MM.1S (cell line): ENCODE measurements at regions not wholly inside any gene's neighbourhood (a gene's known extent, or its start where the extent isn't known, plus 50 kb on each side); places are given as distances from the start of the nearest gene placed in this dataset.
"Not testable (repeated sequence)": the region's sequence is repeated elsewhere in the genome, so short reads cannot be mapped to it uniquely, and the experiment has no call there.

Source experiments
- DNase-seq: peaks from one replicate; pipeline ENCODE4 v3.0.0-alpha.2; 2015
- H2AFZ ChIP-seq: fragments of 300-600 bp; sonication (generic); 2 replicates; pipeline ENCODE4 v1.6.0; 2016; ENCODE audit warnings: antibody characterized with exemption, low read length
- H3F3A ChIP-seq: fragments of 300-600 bp; sonication (generic); 2 replicates; pipeline ENCODE4 v1.6.1; 2016; ENCODE audit warnings: mild to moderate bottlenecking, antibody characterized with exemption, low read length, moderate library complexity, mixed read lengths; ENCODE audit not compliant: insufficient read depth
- H3K27ac ChIP-seq: fragments of 300-600 bp; sonication (generic); 2 replicates; pipeline ENCODE4 v1.5.1; 2016; ENCODE audit warnings: mild to moderate bottlenecking, low read length
- H3K27me3 ChIP-seq: fragments of 300-600 bp; sonication (generic); replicated peaks from 2 replicates; pipeline ENCODE4 v1.6.0; 2016; ENCODE audit warnings: low read length; ENCODE audit not compliant: insufficient read depth
- H3K36me3 ChIP-seq: fragments of 300-600 bp; sonication (generic); replicated peaks from 2 replicates; pipeline ENCODE4 v1.6.1; 2016; ENCODE audit warnings: mild to moderate bottlenecking, low read length, mixed read lengths; ENCODE audit not compliant: insufficient read depth
- H3K4me1 ChIP-seq: fragments of 300-600 bp; sonication (generic); 2 replicates; pipeline ENCODE4 v1.6.1; 2016; ENCODE audit warnings: low read length, mixed read lengths
- H3K4me2 ChIP-seq: fragments of 300-600 bp; sonication (generic); 2 replicates; pipeline ENCODE4 v1.6.0; 2016; ENCODE audit warnings: low read depth, low read length
- H3K4me3 ChIP-seq: fragments of 300-600 bp; sonication (generic); 2 replicates; pipeline ENCODE4 v1.5.1; 2016; ENCODE audit warnings: low read length, mixed read lengths
- H3K79me2 ChIP-seq: fragments of 300-600 bp; sonication (generic); 2 replicates; pipeline ENCODE4 v1.6.1; 2016; ENCODE audit warnings: mixed run types, low read length, mixed read lengths
- H3K9ac ChIP-seq: fragments of 300-600 bp; sonication (generic); 2 replicates; pipeline ENCODE4 v1.6.1; 2016; ENCODE audit warnings: low read length, mixed read lengths
- H3K9me2 ChIP-seq: fragments of 300-600 bp; sonication (generic); replicated peaks from 2 replicates; pipeline ENCODE4 v1.6.1; 2016; ENCODE audit warnings: mild to moderate bottlenecking, low read length, mixed read lengths; ENCODE audit not compliant: insufficient read depth
- H3K9me3 ChIP-seq: fragments of 300-600 bp; sonication (generic); replicated peaks from 2 replicates; pipeline ENCODE4 v1.6.1; 2016; ENCODE audit warnings: mild to moderate bottlenecking, low read length, mixed read lengths; ENCODE audit not compliant: insufficient read depth
- H4K20me1 ChIP-seq: fragments of 300-600 bp; sonication (generic); 2 replicates; pipeline ENCODE4 v1.6.1; 2016; ENCODE audit warnings: mild to moderate bottlenecking, low read length, moderate library complexity, mixed read lengths; ENCODE audit not compliant: insufficient read depth
- CTCF ChIP-seq: fragments of 300-600 bp; sonication (generic); IDR thresholded peaks from 2 replicates; pipeline ENCODE4 v1.5.1; 2016; ENCODE audit warnings: antibody characterized with exemption, low read length, mixed read lengths
- EZH2 ChIP-seq: fragments of 300-600 bp; sonication (generic); optimal IDR thresholded peaks from 2 replicates; pipeline ENCODE3; 2017; ENCODE audit warnings: low read depth, mild to moderate bottlenecking, antibody characterized with exemption, low read length, mixed read lengths
- EZH2phosphoT487 ChIP-seq: fragments of 300-600 bp; sonication (generic); IDR thresholded peaks from 2 replicates; pipeline ENCODE4 v1.6.1; 2018; ENCODE audit warnings: antibody characterized with exemption, low read length

- no peak for TF ChIP-seq EZH2
- no peak for TF ChIP-seq CTCF
- no peak for TF ChIP-seq EZH2phosphoT487
- no peak overlapping the region for H3K4me3 ChIP-seq
- no peak overlapping the region for H3K27ac ChIP-seq
These were observed 204.3 kb downstream of the DMRTA1 start for GRCh38 chr9:22650946-22651345.

GRCh38 chr9:22654833-22655232 is 208.2 kb downstream of the DMRTA1 start:
- Histone ChIP-seq H3K9ac (no peak overlapping the region), H3F3A (no peaks in the 10 kb centered on the region), H2AFZ (no peak overlapping the region), H3K27ac (no peak overlapping the region), H3K27me3 (no peaks in the 10 kb centered on the region), H3K79me2 (no peaks in the 10 kb centered on the region), H3K36me3 (no peaks in the 10 kb centered on the region), H3K4me1 (no peaks in the 10 kb centered on the region), H3K4me2 (no peak overlapping the region), H3K9me3 (no peaks in the 10 kb centered on the region), H3K4me3 (no peak overlapping the region), H3K9me2 (no peaks in the 10 kb centered on the region), H4K20me1 (no peaks in the 10 kb centered on the region)
- no peak for DNase-seq
- no peak for TF ChIP-seq EZH2
- no peak for TF ChIP-seq EZH2phosphoT487
- no peak for TF ChIP-seq CTCF

More at GRCh38 chr9:22650946-22651345, 204.3 kb downstream of the DMRTA1 start:
- Histone ChIP-seq H4K20me1 (no peaks in the 10 kb centered on the region), H3K4me1 (no peaks in the 10 kb centered on the region), H3K27me3 (no peaks in the 10 kb centered on the region), H3K9ac (no peak overlapping the region), H3K9me2 (no peaks in the 10 kb centered on the region), H3K36me3 (no peaks in the 10 kb centered on the region), H3F3A (no peaks in the 10 kb centered on the region), H3K4me2 (no peak overlapping the region), H2AFZ (no peak overlapping the region), H3K9me3 (no peaks in the 10 kb centered on the region), H3K79me2 (no peaks in the 10 kb centered on the region)
- no peak for DNase-seq

DNA sequence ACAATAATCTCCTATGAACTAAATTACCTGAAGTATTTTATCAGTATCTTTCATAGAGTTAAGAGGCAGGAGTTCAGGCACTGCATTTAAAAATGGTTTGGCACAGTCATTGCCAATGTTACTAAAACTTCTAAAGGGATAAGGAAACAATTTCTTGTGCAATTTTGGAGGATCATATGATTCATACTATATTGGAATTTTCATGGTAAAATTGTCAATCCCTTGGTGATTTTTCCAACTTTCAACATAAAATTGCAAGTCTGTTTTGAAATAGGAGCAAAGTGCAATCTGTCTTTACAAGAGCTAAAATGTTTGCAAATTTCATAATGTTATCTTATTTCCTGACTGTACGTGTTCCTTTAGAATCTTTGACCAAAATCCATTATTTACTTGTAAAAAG is 211.1 kb downstream of the DMRTA1 start:
- Histone ChIP-seq H3K27ac (no peak overlapping the region), H4K20me1 (no peaks in the 10 kb centered on the region), H3K9ac (no peak overlapping the region), H3K27me3 (no peaks in the 10 kb centered on the region), H3K9me2 (no peaks in the 10 kb centered on the region), H2AFZ (no peak overlapping the region), H3K4me2 (no peak overlapping the region), H3K4me1 (no peaks in the 10 kb centered on the region), H3K4me3 (no peak overlapping the region), H3K36me3 (no peaks in the 10 kb centered on the region), H3F3A (no peaks in the 10 kb centered on the region), H3K79me2 (no peaks in the 10 kb centered on the region), H3K9me3 (no peaks in the 10 kb centered on the region)
- TF ChIP-seq EZH2phosphoT487: no peak
- TF ChIP-seq EZH2: no peak
- no peak for TF ChIP-seq CTCF
- DNase-seq: no peak

DNA sequence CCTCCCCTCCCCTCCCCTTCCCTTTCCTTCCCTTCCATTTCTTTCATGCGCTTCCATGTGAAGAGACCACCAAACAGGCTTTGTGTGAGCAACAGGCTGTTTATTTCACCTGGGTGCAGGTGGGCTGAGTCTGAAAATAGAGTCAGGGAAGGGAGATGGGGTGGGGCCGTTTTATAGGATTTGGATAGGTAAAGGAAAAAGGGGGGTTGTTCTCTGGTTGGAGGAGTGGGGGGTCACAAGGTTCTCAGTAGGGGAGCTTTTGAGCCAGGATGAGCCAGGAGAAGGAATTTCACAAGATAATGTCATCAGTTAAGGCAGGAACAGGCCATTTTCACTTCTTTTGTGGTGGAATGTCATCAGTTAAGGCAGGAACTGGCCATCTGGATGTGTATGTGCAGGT is 211.9 kb downstream of the DMRTA1 start:
- not testable (repeated sequence) for H3K4me1 ChIP-seq, H3K4me2 ChIP-seq, H2AFZ ChIP-seq, H4K20me1 ChIP-seq, H3K9me2 ChIP-seq, H3K79me2 ChIP-seq, H3K36me3 ChIP-seq, H3F3A ChIP-seq, DNase-seq, H3K27ac ChIP-seq, H3K9ac ChIP-seq, H3K27me3 ChIP-seq, H3K9me3 ChIP-seq, H3K4me3 ChIP-seq
